WTC11 (cell line): ENCODE measurements at regions not wholly inside any gene's neighbourhood (a gene's known extent, or its start where the extent isn't known, plus 50 kb on each side); places are given as distances from the start of the nearest gene placed in this dataset.
"Not testable (repeated sequence)": the region's sequence is repeated elsewhere in the genome, so short reads cannot be mapped to it uniquely, and the experiment has no call there.

Experiments
- GTF2I ChIP-seq: fragments of 250-450 bp; sonication (Bioruptor Pico); conservative IDR thresholded peaks from 2 replicates; pipeline ENCODE4 v1.4.0; 2021; ENCODE audit warnings: mild to moderate bottlenecking
- TEAD4 ChIP-seq: sonication (generic); formaldehyde crosslinking; IDR thresholded peaks from 2 replicates; pipeline ENCODE4 v1.8.0; 2022; ENCODE audit warnings: mild to moderate bottlenecking, missing genetic modification reagents
- TF ChIP-seq, protein P1 (sequence below): fragments of 200-600 bp; IDR thresholded peaks from 2 replicates; pipeline ENCODE4 v1.8.0; 2022; ENCODE audit warnings: antibody characterized with exemption

DNA sequence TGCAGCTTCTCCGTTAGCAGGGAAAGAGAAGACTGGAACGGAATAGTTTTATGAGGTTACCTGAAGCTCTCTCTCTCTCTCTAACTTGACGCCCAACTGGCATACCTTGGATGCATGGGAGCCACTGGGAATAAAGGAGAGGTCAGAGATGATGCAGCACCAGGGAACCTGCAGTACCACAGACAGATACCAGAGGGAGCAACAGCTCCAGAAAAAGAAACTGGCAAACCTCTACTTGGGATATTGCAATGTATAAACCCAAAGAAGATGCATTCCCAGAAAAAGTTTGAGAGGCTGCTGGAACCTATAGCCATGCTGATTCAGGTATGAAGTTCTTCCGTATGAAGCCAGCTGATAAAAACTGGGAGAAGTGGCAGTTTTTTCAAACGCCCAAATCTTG lies 2976.1 kb upstream of the TEKT4 start:
- TF ChIP-seq, protein P1, sequence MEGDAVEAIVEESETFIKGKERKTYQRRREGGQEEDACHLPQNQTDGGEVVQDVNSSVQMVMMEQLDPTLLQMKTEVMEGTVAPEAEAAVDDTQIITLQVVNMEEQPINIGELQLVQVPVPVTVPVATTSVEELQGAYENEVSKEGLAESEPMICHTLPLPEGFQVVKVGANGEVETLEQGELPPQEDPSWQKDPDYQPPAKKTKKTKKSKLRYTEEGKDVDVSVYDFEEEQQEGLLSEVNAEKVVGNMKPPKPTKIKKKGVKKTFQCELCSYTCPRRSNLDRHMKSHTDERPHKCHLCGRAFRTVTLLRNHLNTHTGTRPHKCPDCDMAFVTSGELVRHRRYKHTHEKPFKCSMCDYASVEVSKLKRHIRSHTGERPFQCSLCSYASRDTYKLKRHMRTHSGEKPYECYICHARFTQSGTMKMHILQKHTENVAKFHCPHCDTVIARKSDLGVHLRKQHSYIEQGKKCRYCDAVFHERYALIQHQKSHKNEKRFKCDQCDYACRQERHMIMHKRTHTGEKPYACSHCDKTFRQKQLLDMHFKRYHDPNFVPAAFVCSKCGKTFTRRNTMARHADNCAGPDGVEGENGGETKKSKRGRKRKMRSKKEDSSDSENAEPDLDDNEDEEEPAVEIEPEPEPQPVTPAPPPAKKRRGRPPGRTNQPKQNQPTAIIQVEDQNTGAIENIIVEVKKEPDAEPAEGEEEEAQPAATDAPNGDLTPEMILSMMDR = not testable (repeated sequence)
- not testable (repeated sequence) for TF ChIP-seq GTF2I, TEAD4 (CRISPR knock-in tag)
